ENCODE measurements at regions not wholly inside any gene's neighbourhood (a gene's known extent, or its start where the extent isn't known, plus 50 kb on each side); places are given as distances from the start of the nearest gene placed in this dataset.

- in situ Hi-C loops (cut with MboI; ENCODE audit: low sequenced_read_pairs in 4 of 4) = no loop called here
- ATAC-seq = no peak
Measured at GRCh38 chr3:178267158-178267844, 268.9 kb upstream of the KCNMB2 start.

GRCh38 chr3:178270838-178271237, 265.4 kb upstream of the KCNMB2 start:
- Histone ChIP-seq H3K27me3 (no peaks in the 10 kb centered on the region), H3K4me3 (no peak overlapping the region), H3K27ac (no peak overlapping the region), H3K9me3 (no peaks in the 10 kb centered on the region), H3K36me3 (no peaks in the 10 kb centered on the region), H3K4me1 (no peaks in the 10 kb centered on the region)
- TF ChIP-seq CTCF (IDR thresholded peaks at IDR 0.05 in 4 of 5, conservative IDR thresholded peaks at IDR 0.05 in 1 of 5) = no peak
- no peak for TF ChIP-seq POLR2A (IDR thresholded peaks at IDR 0.05)
- in situ Hi-C loops (cut with MboI; ENCODE audit: low sequenced_read_pairs in 4 of 4) = no loop called here
- no peak for DNase-seq
- ATAC-seq = no peak
- intact Hi-C loops (cut with DNase I; ENCODE audit: low total_unique reads) = no loop called here

More at GRCh38 chr3:178267158-178267844, 268.9 kb upstream of the KCNMB2 start:
- H3K36me3 ChIP-seq = no peaks in the 10 kb centered on the region
- no peak for DNase-seq
- H3K27ac ChIP-seq = no peak overlapping the region
- no peaks in the 10 kb centered on the region for H3K27me3 ChIP-seq
- intact Hi-C loops (cut with DNase I; ENCODE audit: low total_unique reads) = no loop called here
- no peaks in the 10 kb centered on the region for H3K9me3 ChIP-seq
- TF ChIP-seq POLR2A (IDR thresholded peaks at IDR 0.05) (no peak), CTCF (IDR thresholded peaks at IDR 0.05 in 4 of 5, conservative IDR thresholded peaks at IDR 0.05 in 1 of 5) (no peak)
- no peak overlapping the region for H3K4me3 ChIP-seq
- no peaks in the 10 kb centered on the region for H3K4me1 ChIP-seq

GRCh38 chr3:178271740-178272387, 264.4 kb upstream of the KCNMB2 start:
- no peak for ATAC-seq
- H3K27me3 ChIP-seq = no peaks in the 10 kb centered on the region
- intact Hi-C loops (cut with DNase I; ENCODE audit: low total_unique reads) (no loop called here), in situ Hi-C loops (cut with MboI; ENCODE audit: low sequenced_read_pairs in 4 of 4) (no loop called here)
- no peaks in the 10 kb centered on the region for H3K36me3 ChIP-seq
- no peak for DNase-seq
- H3K27ac ChIP-seq = no peak overlapping the region
- H3K9me3 ChIP-seq = no peaks in the 10 kb centered on the region
- TF ChIP-seq CTCF (IDR thresholded peaks at IDR 0.05 in 4 of 5, conservative IDR thresholded peaks at IDR 0.05 in 1 of 5) (no peak), POLR2A (IDR thresholded peaks at IDR 0.05) (no peak)
- no peaks in the 10 kb centered on the region for H3K4me1 ChIP-seq
- no peak overlapping the region for H3K4me3 ChIP-seq

- H3K9me3 ChIP-seq = no peaks in the 10 kb centered on the region
- ATAC-seq = no peak
- in situ Hi-C loops (cut with MboI; ENCODE audit: low sequenced_read_pairs in 4 of 4) = no loop called here
- H3K4me1 ChIP-seq = no peaks in the 10 kb centered on the region
- no peak for TF ChIP-seq CTCF (IDR thresholded peaks at IDR 0.05 in 4 of 5, conservative IDR thresholded peaks at IDR 0.05 in 1 of 5)
- TF ChIP-seq POLR2A (IDR thresholded peaks at IDR 0.05) = no peak
- H3K36me3 ChIP-seq = no peaks in the 10 kb centered on the region
- no peaks in the 10 kb centered on the region for H3K27me3 ChIP-seq
- intact Hi-C loops (cut with DNase I; ENCODE audit: low total_unique reads) = no loop called here
- DNase-seq = no peak
- no peak overlapping the region for H3K27ac ChIP-seq
- H3K4me3 ChIP-seq = no peak overlapping the region
Measured at GRCh38 chr3:178272841-178273240, 263.4 kb upstream of the KCNMB2 start.
